GM12865 (cell line): ENCODE measurements at regions not wholly inside any gene's neighbourhood (a gene's known extent, or its start where the extent isn't known, plus 50 kb on each side); places are given as distances from the start of the nearest gene placed in this dataset.
"Not testable (repeated sequence)": the region's sequence is repeated elsewhere in the genome, so short reads cannot be mapped to it uniquely, and the experiment has no call there.

Experiments used
- DNase-seq: peaks from one replicate; pipeline ENCODE4 v3.0.0; 2010; ENCODE audit warnings: low read depth
- H3K4me3 ChIP-seq: 2 replicates; pipeline ENCODE4 v1.5.1; 2011; ENCODE audit warnings: mild to moderate bottlenecking, low read depth, low read length, control low read depth
- CTCF ChIP-seq: IDR thresholded peaks from 2 replicates; pipeline ENCODE4 v1.5.1; 2011; ENCODE audit warnings: low read length, control low read depth, low read depth, inconsistent platforms; ENCODE audit not compliant: insufficient read depth; ENCODE audit errors: missing control alignments

- no peak for DNase-seq
- H3K4me3 ChIP-seq, result no peak overlapping the region
- TF ChIP-seq CTCF, result no peak
Measured at GRCh38 chr7:12839508-12840153, 152.2 kb downstream of the ARL4A start.

- not testable (repeated sequence) for H3K4me3 ChIP-seq
Measured at GRCh38 chr7:12844732-12845131, 157.3 kb downstream of the ARL4A start.

GRCh38 chr7:12847001-12847400, 159.6 kb downstream of the ARL4A start:
- no peak for TF ChIP-seq CTCF
- DNase-seq, result no peak
- H3K4me3 ChIP-seq, result no peak overlapping the region

More at GRCh38 chr7:12844732-12845131, 157.3 kb downstream of the ARL4A start:
- not testable (repeated sequence) for DNase-seq

GRCh38 chr7:12851142-12851541, 163.7 kb downstream of the ARL4A start:
- no peak for DNase-seq
- no peak overlapping the region for H3K4me3 ChIP-seq
- no peak for TF ChIP-seq CTCF

GRCh38 chr7:12851841-12852240, 164.4 kb downstream of the ARL4A start:
- no peak for DNase-seq
- no peak for TF ChIP-seq CTCF
- no peak overlapping the region for H3K4me3 ChIP-seq

- no peak for TF ChIP-seq CTCF
- no peak for DNase-seq
- H3K4me3 ChIP-seq, result no peak overlapping the region
Measured at GRCh38 chr7:12855036-12855435, 167.6 kb downstream of the ARL4A start.

- no peak for TF ChIP-seq CTCF
- H3K4me3 ChIP-seq, result no peak overlapping the region
- no peak for DNase-seq
Measured at GRCh38 chr7:12859761-12860160, 172.3 kb downstream of the ARL4A start.
